SK-N-SH (cell line): ENCODE measurements at regions not wholly inside any gene's neighbourhood (a gene's known extent, or its start where the extent isn't known, plus 50 kb on each side); places are given as distances from the start of the nearest gene placed in this dataset.
A peak's percentile ranks its signal among the peaks of the same experiment; 100 is the strongest.

Experiments
- CTCF ChIP-seq: fragments of 200-600 bp; sonication (generic); IDR thresholded peaks from 2 replicates; pipeline ENCODE4 v1.6.1; 2017; ENCODE audit warnings: antibody characterized with exemption, mild to moderate bottlenecking, moderate library complexity
- MAX ChIP-seq: IDR thresholded peaks from 2 replicates; pipeline ENCODE4 v1.4.0; 2012; ENCODE audit warnings: low read depth
- YY1 ChIP-seq: IDR thresholded peaks from 2 replicates; pipeline ENCODE4 v1.4.0; 2012; ENCODE audit warnings: low read depth, mild to moderate bottlenecking

GRCh38 chr10:4662576-4663161 lies 163.3 kb upstream of the AKR1E2 start:
- no peak for TF ChIP-seq CTCF
- TF ChIP-seq YY1, result 0 out of 2 replicates have a peak, but pooled peaks have one; percentile 9
- TF ChIP-seq MAX, result no peak
